ENCODE measurements at regions not wholly inside any gene's neighbourhood (a gene's known extent, or its start where the extent isn't known, plus 50 kb on each side); places are given as distances from the start of the nearest gene placed in this dataset.

DNA sequence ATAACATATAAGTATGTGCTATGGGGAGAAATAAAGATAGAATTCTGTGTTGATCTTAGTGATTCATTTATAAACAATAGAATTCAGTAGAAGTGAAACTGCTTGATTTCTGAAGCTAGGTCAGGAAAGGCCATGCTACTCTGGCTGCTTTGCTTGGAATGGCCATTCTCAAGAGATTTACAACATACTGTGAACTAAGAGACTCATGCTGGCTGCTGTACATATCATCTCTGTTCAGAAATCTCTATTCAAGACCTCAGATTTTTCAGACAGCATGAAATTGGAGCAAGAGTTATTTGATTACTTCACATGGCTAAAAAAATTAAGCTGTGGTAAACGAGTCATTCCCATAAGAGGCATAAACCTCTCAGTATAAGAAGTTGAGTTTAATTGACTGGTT lies 662.6 kb downstream of the BCKDHB start:
- TF ChIP-seq, protein P1, sequence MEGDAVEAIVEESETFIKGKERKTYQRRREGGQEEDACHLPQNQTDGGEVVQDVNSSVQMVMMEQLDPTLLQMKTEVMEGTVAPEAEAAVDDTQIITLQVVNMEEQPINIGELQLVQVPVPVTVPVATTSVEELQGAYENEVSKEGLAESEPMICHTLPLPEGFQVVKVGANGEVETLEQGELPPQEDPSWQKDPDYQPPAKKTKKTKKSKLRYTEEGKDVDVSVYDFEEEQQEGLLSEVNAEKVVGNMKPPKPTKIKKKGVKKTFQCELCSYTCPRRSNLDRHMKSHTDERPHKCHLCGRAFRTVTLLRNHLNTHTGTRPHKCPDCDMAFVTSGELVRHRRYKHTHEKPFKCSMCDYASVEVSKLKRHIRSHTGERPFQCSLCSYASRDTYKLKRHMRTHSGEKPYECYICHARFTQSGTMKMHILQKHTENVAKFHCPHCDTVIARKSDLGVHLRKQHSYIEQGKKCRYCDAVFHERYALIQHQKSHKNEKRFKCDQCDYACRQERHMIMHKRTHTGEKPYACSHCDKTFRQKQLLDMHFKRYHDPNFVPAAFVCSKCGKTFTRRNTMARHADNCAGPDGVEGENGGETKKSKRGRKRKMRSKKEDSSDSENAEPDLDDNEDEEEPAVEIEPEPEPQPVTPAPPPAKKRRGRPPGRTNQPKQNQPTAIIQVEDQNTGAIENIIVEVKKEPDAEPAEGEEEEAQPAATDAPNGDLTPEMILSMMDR (IDR thresholded peaks at IDR 0.05 in 4 of 5, conservative IDR thresholded peaks at IDR 0.05 in 1 of 5): no peak
- TF ChIP-seq POLR2A (IDR thresholded peaks at IDR 0.05): no peak

Measured in gastrocnemius medialis (tissue), 4 donors.